Thyroid gland (tissue), 4 donors: ENCODE measurements at regions not wholly inside any gene's neighbourhood (a gene's known extent, or its start where the extent isn't known, plus 50 kb on each side); places are given as distances from the start of the nearest gene placed in this dataset.

Experiments
- POLR2A ChIP-seq, 2 donors: fragments of 450-650 bp; IDR thresholded peaks; one replicate each; pipeline ENCODE4 v1.6.1; 2017; ENCODE audit warnings: antibody characterized with exemption in 2 of 2, mild to moderate bottlenecking in 2 of 2, moderate library complexity in 1 of 2
- TF ChIP-seq, protein P1 (sequence below), 6 experiments: fragments of 200-600 bp in 3 of 6; fragments of 450-650 bp in 3 of 6; sonication (generic) in 3 of 6; IDR thresholded peaks; one replicate each; pipeline ENCODE4 v1.5.1; 2016 to 2019; ENCODE audit warnings: antibody characterized with exemption in 6 of 6, mild to moderate bottlenecking in 2 of 6, inconsistent platforms in 1 of 6, moderate library complexity in 1 of 6

DNA sequence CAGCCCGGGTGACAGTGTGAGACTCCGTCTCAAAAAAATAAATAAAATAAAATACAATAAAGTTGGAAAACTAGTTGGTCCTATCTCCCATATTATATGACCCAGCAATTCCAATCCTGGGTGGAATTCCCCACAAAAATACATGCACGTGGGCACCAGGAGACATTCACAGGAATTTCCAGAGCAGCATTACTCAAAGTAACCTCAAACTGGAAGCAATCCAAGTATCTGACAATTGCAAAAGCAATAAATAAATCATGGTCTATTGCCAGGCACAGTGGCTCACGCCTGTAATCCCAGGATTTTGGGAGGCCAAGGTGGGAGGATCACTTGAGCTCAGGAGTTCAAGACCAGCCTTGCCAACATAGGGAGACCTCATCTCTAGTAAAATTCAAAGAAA lies 101.2 kb upstream of the MAP4K4 start:
- no peak for TF ChIP-seq POLR2A (IDR thresholded peaks at IDR 0.05)
- TF ChIP-seq, protein P1, sequence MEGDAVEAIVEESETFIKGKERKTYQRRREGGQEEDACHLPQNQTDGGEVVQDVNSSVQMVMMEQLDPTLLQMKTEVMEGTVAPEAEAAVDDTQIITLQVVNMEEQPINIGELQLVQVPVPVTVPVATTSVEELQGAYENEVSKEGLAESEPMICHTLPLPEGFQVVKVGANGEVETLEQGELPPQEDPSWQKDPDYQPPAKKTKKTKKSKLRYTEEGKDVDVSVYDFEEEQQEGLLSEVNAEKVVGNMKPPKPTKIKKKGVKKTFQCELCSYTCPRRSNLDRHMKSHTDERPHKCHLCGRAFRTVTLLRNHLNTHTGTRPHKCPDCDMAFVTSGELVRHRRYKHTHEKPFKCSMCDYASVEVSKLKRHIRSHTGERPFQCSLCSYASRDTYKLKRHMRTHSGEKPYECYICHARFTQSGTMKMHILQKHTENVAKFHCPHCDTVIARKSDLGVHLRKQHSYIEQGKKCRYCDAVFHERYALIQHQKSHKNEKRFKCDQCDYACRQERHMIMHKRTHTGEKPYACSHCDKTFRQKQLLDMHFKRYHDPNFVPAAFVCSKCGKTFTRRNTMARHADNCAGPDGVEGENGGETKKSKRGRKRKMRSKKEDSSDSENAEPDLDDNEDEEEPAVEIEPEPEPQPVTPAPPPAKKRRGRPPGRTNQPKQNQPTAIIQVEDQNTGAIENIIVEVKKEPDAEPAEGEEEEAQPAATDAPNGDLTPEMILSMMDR (IDR thresholded peaks at IDR 0.05): no peak
